KMS-11 (cell line): ENCODE measurements at regions not wholly inside any gene's neighbourhood (a gene's known extent, or its start where the extent isn't known, plus 50 kb on each side); places are given as distances from the start of the nearest gene placed in this dataset.

Experiments
- H2AFZ ChIP-seq: fragments of 200-600 bp; sonication (generic); 2 replicates; pipeline ENCODE4 v1.6.1; 2016; ENCODE audit warnings: antibody characterized with exemption, mixed run types, low read depth
- H3K27ac ChIP-seq: fragments of 200-600 bp; sonication (generic); 2 replicates; pipeline ENCODE4 v1.6.1; 2016; ENCODE audit warnings: mild to moderate bottlenecking, mixed run types
- H3K27me3 ChIP-seq: fragments of 200-600 bp; sonication (generic); 2 replicates; pipeline ENCODE4 v1.6.1; 2017; ENCODE audit warnings: mild to moderate bottlenecking, low read depth, mixed run types, moderate library complexity; ENCODE audit not compliant: insufficient read depth
- H3K36me3 ChIP-seq: fragments of 200-600 bp; sonication (generic); 2 replicates; pipeline ENCODE4 v1.6.1; 2017; ENCODE audit warnings: mild to moderate bottlenecking, mixed run types; ENCODE audit not compliant: insufficient read depth
- H3K4me1 ChIP-seq: fragments of 200-600 bp; sonication (generic); 2 replicates; pipeline ENCODE4 v1.6.1; 2016; ENCODE audit warnings: mild to moderate bottlenecking, low read depth, mixed run types; ENCODE audit not compliant: poor library complexity, severe bottlenecking
- H3K4me2 ChIP-seq: fragments of 200-600 bp; sonication (generic); 2 replicates; pipeline ENCODE4 v1.7.0; 2016; ENCODE audit warnings: mild to moderate bottlenecking, mixed run types
- H3K4me3 ChIP-seq: fragments of 200-600 bp; sonication (generic); IDR thresholded peaks from 2 replicates; pipeline ENCODE4 v1.6.1; 2017; ENCODE audit warnings: low read depth, low read length, mixed read lengths; ENCODE audit not compliant: insufficient read depth
- H3K79me2 ChIP-seq: fragments of 200-600 bp; sonication (generic); 2 replicates; pipeline ENCODE4 v1.6.1; 2016; ENCODE audit warnings: low read depth, mixed run types; ENCODE audit not compliant: insufficient read depth
- H3K9ac ChIP-seq: fragments of 200-600 bp; sonication (generic); 2 replicates; pipeline ENCODE4 v1.6.1; 2016; ENCODE audit warnings: mild to moderate bottlenecking, mixed run types
- H4K20me1 ChIP-seq: fragments of 200-600 bp; sonication (generic); 2 replicates; pipeline ENCODE4 v1.6.1; 2016; ENCODE audit warnings: mild to moderate bottlenecking, mixed run types; ENCODE audit not compliant: insufficient read depth
- CTCF ChIP-seq: fragments of 200-600 bp; sonication (generic); conservative IDR thresholded peaks from 2 replicates; pipeline ENCODE4 v1.6.1; 2017; ENCODE audit warnings: low read depth, mild to moderate bottlenecking, antibody characterized with exemption, low read length, moderate library complexity, mixed read lengths

GRCh38 chr15:70541511-70541910 lies 221.8 kb downstream of the UACA start:
- H3K4me2 ChIP-seq: no peak overlapping the region
- H2AFZ ChIP-seq: no peak overlapping the region
- H3K79me2 ChIP-seq: no peaks in the 10 kb centered on the region
- TF ChIP-seq CTCF: no peak
- H3K27me3 ChIP-seq: no peaks in the 10 kb centered on the region
- H3K27ac ChIP-seq: no peak overlapping the region
- H3K36me3 ChIP-seq: no peaks in the 10 kb centered on the region
- H3K4me3 ChIP-seq: no peak overlapping the region
- no peaks in the 10 kb centered on the region for H3K4me1 ChIP-seq
- H4K20me1 ChIP-seq: no peaks in the 10 kb centered on the region
- no peak overlapping the region for H3K9ac ChIP-seq

GRCh38 chr15:70539912-70540530 lies 223.3 kb downstream of the UACA start:
- no peak overlapping the region for H3K9ac ChIP-seq
- H3K36me3 ChIP-seq: no peaks in the 10 kb centered on the region
- TF ChIP-seq CTCF: no peak
- H2AFZ ChIP-seq: no peak overlapping the region
- no peaks in the 10 kb centered on the region for H3K79me2 ChIP-seq
- H3K4me3 ChIP-seq: no peak overlapping the region
- H3K4me1 ChIP-seq: no peaks in the 10 kb centered on the region
- H3K27ac ChIP-seq: no peak overlapping the region
- H4K20me1 ChIP-seq: no peaks in the 10 kb centered on the region
- H3K4me2 ChIP-seq: no peak overlapping the region
- H3K27me3 ChIP-seq: no peaks in the 10 kb centered on the region

- H3K4me3 ChIP-seq: no peak overlapping the region
- TF ChIP-seq CTCF: no peak
These were observed 223.9 kb downstream of the UACA start for GRCh38 chr15:70539409-70539808.

GRCh38 chr15:70538278-70538677 lies 225.1 kb downstream of the UACA start:
- Histone ChIP-seq H3K4me3 (no peak overlapping the region), H3K36me3 (no peaks in the 10 kb centered on the region), H3K4me2 (no peak overlapping the region), H2AFZ (no peak overlapping the region), H4K20me1 (no peaks in the 10 kb centered on the region), H3K27me3 (no peaks in the 10 kb centered on the region), H3K79me2 (no peaks in the 10 kb centered on the region), H3K27ac (no peak overlapping the region), H3K4me1 (no peaks in the 10 kb centered on the region), H3K9ac (no peak overlapping the region)
- no peak for TF ChIP-seq CTCF

More at GRCh38 chr15:70539409-70539808, 223.9 kb downstream of the UACA start:
- no peaks in the 10 kb centered on the region for H4K20me1 ChIP-seq
- H3K9ac ChIP-seq: no peak overlapping the region
- no peaks in the 10 kb centered on the region for H3K4me1 ChIP-seq
- H3K4me2 ChIP-seq: no peak overlapping the region
- H2AFZ ChIP-seq: no peak overlapping the region
- no peak overlapping the region for H3K27ac ChIP-seq
- no peaks in the 10 kb centered on the region for H3K79me2 ChIP-seq
- no peaks in the 10 kb centered on the region for H3K36me3 ChIP-seq
- H3K27me3 ChIP-seq: no peaks in the 10 kb centered on the region
